Activated B cell treated with CpG ODN at 0.5 μM for 24 hours (primary cell): ENCODE measurements at regions not wholly inside any gene's neighbourhood (a gene's known extent, or its start where the extent isn't known, plus 50 kb on each side); places are given as distances from the start of the nearest gene placed in this dataset.

Experiments
- ATAC-seq: fragments of 200-7000 bp; cut with Tn5 transposase; one replicate; pipeline ENCODE4 v1.10.0; 2021; ENCODE audit warnings: low read depth, mild to moderate bottlenecking, moderate library complexity
- CTCF ChIA-PET: fragments of 350-600 bp; sonication (Branson Sonifier 250); formaldehyde crosslinking; loops from one replicate; lab custom pipeline; 2021; ENCODE audit warnings: antibody characterized with exemption; lab: Charles Lee
- POLR2A ChIA-PET: fragments of 350-600 bp; sonication (Branson Sonifier 250); formaldehyde crosslinking; loops from one replicate; lab custom pipeline; 2021; ENCODE audit warnings: antibody characterized with exemption; lab: Charles Lee
- DNase-seq: peaks from one replicate; pipeline ENCODE4 v3.0.0; 2022
- H3K27ac Mint-ChIP-seq: one replicate; pipeline ENCODE4 v1.8.0; 2020; ENCODE audit warnings: mixed read lengths
- H3K27me3 Mint-ChIP-seq: one replicate; pipeline ENCODE4 v1.8.0; 2021; ENCODE audit warnings: mixed read lengths
- H3K36me3 Mint-ChIP-seq: one replicate; pipeline ENCODE4 v1.8.0; 2021; ENCODE audit warnings: low read depth, mixed read lengths
- H3K4me1 Mint-ChIP-seq: one replicate; pipeline ENCODE4 v1.8.0; 2021; ENCODE audit warnings: mixed read lengths
- H3K4me3 Mint-ChIP-seq: one replicate; pipeline ENCODE4 v1.8.0; 2020; ENCODE audit warnings: mild to moderate bottlenecking, mixed read lengths
- H3K9me3 Mint-ChIP-seq: one replicate; pipeline ENCODE4 v1.8.0; 2020; ENCODE audit warnings: mixed read lengths
- CTCF ChIP-seq: fragments of 200-600 bp; IDR thresholded peaks from one replicate; pipeline ENCODE4 v1.8.0; 2022; ENCODE audit warnings: antibody characterized with exemption, mild to moderate bottlenecking
- intact Hi-C: fragments of 100-400 bp; cut with micrococcal nuclease; formaldehyde crosslinking; loops from one replicate; pipeline ENCODE4 v1.15.1; 2024

GRCh38 chr6:156256161-156256560, 521.0 kb upstream of the ARID1B start:
- peak; percentile 52 for ATAC-seq
- no peak for TF ChIP-seq CTCF
- intact Hi-C loops = no loop called here
- Mint-ChIP-seq H3K9me3 (no peaks in the 10 kb centered on the region), H3K4me3 (no peak overlapping the region), H3K27ac (no peak overlapping the region), H3K36me3 (no peaks in the 10 kb centered on the region), H3K4me1 (peaks cover 9% of the 10 kb centered on the region), H3K27me3 (no peaks in the 10 kb centered on the region)
- POLR2A ChIA-PET = no interaction called here
- CTCF ChIA-PET = no interaction called here
- no peak for DNase-seq

- intact Hi-C loops = no loop called here
- H3K9me3 Mint-ChIP-seq = no peaks in the 10 kb centered on the region
- no peaks in the 10 kb centered on the region for H3K36me3 Mint-ChIP-seq
- H3K4me3 Mint-ChIP-seq = no peak overlapping the region
- no peak overlapping the region for H3K27ac Mint-ChIP-seq
- TF ChIP-seq CTCF = no peak
- DNase-seq (no peak), ATAC-seq (no peak)
- H3K4me1 Mint-ChIP-seq = peaks cover 12% of the 10 kb centered on the region
- H3K27me3 Mint-ChIP-seq = no peaks in the 10 kb centered on the region
- ChIA-PET CTCF (interaction anchor here (0.6 kb wide), 1 partner anchor 708 kb away, joined by 3 read pairs; no protein-coding TSS in a partner anchor), POLR2A (no interaction called here)
Observed at GRCh38 chr6:156254240-156254639, 522.9 kb upstream of the ARID1B start.

- Mint-ChIP-seq H3K9me3 (no peaks in the 10 kb centered on the region), H3K4me3 (no peak overlapping the region), H3K27ac (no peak overlapping the region), H3K27me3 (no peaks in the 10 kb centered on the region), H3K4me1 (peaks cover 9% of the 10 kb centered on the region), H3K36me3 (no peaks in the 10 kb centered on the region)
- ATAC-seq (peak; percentile 34), DNase-seq (no peak)
- no peak for TF ChIP-seq CTCF
- intact Hi-C loops = no loop called here
- POLR2A ChIA-PET = no interaction called here
- CTCF ChIA-PET = no interaction called here
Observed at GRCh38 chr6:156250593-156250992, 526.6 kb upstream of the ARID1B start.

GRCh38 chr6:156242206-156242605, 535.0 kb upstream of the ARID1B start:
- intact Hi-C loops = no loop called here
- ChIA-PET POLR2A (no interaction called here), CTCF (no interaction called here)
- H3K4me1 Mint-ChIP-seq = no peaks in the 10 kb centered on the region
- ATAC-seq (no peak), DNase-seq (no peak)
- no peaks in the 10 kb centered on the region for H3K9me3 Mint-ChIP-seq
- no peak overlapping the region for H3K27ac Mint-ChIP-seq
- H3K27me3 Mint-ChIP-seq = no peaks in the 10 kb centered on the region
- no peak for TF ChIP-seq CTCF
- no peaks in the 10 kb centered on the region for H3K36me3 Mint-ChIP-seq
- H3K4me3 Mint-ChIP-seq = no peak overlapping the region

GRCh38 chr6:156231026-156231765, 546.0 kb upstream of the ARID1B start:
- Mint-ChIP-seq H3K27ac (no peak overlapping the region), H3K27me3 (no peaks in the 10 kb centered on the region), H3K9me3 (no peaks in the 10 kb centered on the region), H3K4me3 (no peak overlapping the region), H3K36me3 (no peaks in the 10 kb centered on the region), H3K4me1 (peaks cover 11% of the 10 kb centered on the region)
- no peak for TF ChIP-seq CTCF
- POLR2A ChIA-PET = no interaction called here
- no peak for DNase-seq
- ATAC-seq = no peak
- intact Hi-C loops = no loop called here
- CTCF ChIA-PET = no interaction called here
